Esophagus muscularis mucosa (tissue), 3 donors: ENCODE measurements at regions not wholly inside any gene's neighbourhood (a gene's known extent, or its start where the extent isn't known, plus 50 kb on each side); places are given as distances from the start of the nearest gene placed in this dataset.

Experiments used
- CTCF ChIP-seq, 3 experiments: fragments of 200-600 bp in 2 of 3; fragments of 450-650 bp in 1 of 3; sonication (generic) in 2 of 3; IDR thresholded peaks; one replicate each; pipeline ENCODE4 v1.5.1; 2017 to 2019; ENCODE audit warnings: antibody characterized with exemption in 3 of 3, mild to moderate bottlenecking in 2 of 3, moderate library complexity in 1 of 3
- POLR2A ChIP-seq: fragments of 450-650 bp; IDR thresholded peaks from one replicate; pipeline ENCODE4 v1.6.1; 2017; ENCODE audit warnings: antibody characterized with exemption, moderate library complexity, mild to moderate bottlenecking, low read depth

- no peak for TF ChIP-seq CTCF (IDR thresholded peaks at IDR 0.05)
- TF ChIP-seq POLR2A: no peak
These were observed 482.1 kb upstream of the ADAMTS5 start for GRCh38 chr21:27448960-27449359.
